Trophoblast cell (in vitro differentiated cells and primary cell): ENCODE measurements at regions not wholly inside any gene's neighbourhood (a gene's known extent, or its start where the extent isn't known, plus 50 kb on each side); places are given as distances from the start of the nearest gene placed in this dataset.
"Not testable (repeated sequence)": the region's sequence is repeated elsewhere in the genome, so short reads cannot be mapped to it uniquely, and the experiment has no call there.

ENCODE experiments used
- DNase-seq, 2 donors: peaks; one replicate each; pipeline ENCODE4 v3.0.0-alpha.2; 2016
- H2AFZ ChIP-seq: 2 replicates; pipeline ENCODE4 v1.6.1; 2013; ENCODE audit warnings: low read length, moderate library complexity, mild to moderate bottlenecking; ENCODE audit not compliant: insufficient read depth, poor library complexity
- H2AK5ac ChIP-seq: 2 replicates; pipeline ENCODE4 v1.6.1; 2013; ENCODE audit warnings: mild to moderate bottlenecking, low read length
- H2BK120ac ChIP-seq: 2 replicates; pipeline ENCODE4 v1.6.1; 2013; ENCODE audit warnings: low read length, mild to moderate bottlenecking, moderate library complexity; ENCODE audit not compliant: insufficient read depth, poor library complexity
- H2BK12ac ChIP-seq: 2 replicates; pipeline ENCODE4 v1.6.1; 2013; ENCODE audit warnings: mild to moderate bottlenecking, low read length, moderate library complexity
- H2BK5ac ChIP-seq: 2 replicates; pipeline ENCODE4 v1.6.1; 2013; ENCODE audit warnings: low read length, low read depth, moderate library complexity, mild to moderate bottlenecking; ENCODE audit not compliant: poor library complexity
- H3K14ac ChIP-seq: 2 replicates; pipeline ENCODE4 v1.6.1; 2013; ENCODE audit warnings: mild to moderate bottlenecking, low read length
- H3K18ac ChIP-seq: 2 replicates; pipeline ENCODE4 v1.6.1; 2013; ENCODE audit warnings: mild to moderate bottlenecking, low read length
- H3K23ac ChIP-seq: 2 replicates; pipeline ENCODE4 v1.6.1; 2013; ENCODE audit warnings: low read length
- H3K27ac ChIP-seq: 2 replicates; pipeline ENCODE4 v1.5.1; 2013; ENCODE audit warnings: low read depth, mild to moderate bottlenecking, inconsistent platforms, low read length, moderate library complexity
- H3K27me3 ChIP-seq: 2 replicates; pipeline ENCODE4 v1.6.1; 2013; ENCODE audit warnings: inconsistent platforms, mild to moderate bottlenecking, low read length, moderate library complexity; ENCODE audit not compliant: insufficient read depth
- H3K36me3 ChIP-seq, 2 experiments: 1 replicate in 1 of 2; 2 replicates in 1 of 2; pipeline ENCODE4 v1.6.1; 2013; ENCODE audit warnings: low read length in 2 of 2, mild to moderate bottlenecking in 2 of 2, moderate library complexity in 1 of 2; ENCODE audit not compliant: insufficient read depth in 2 of 2, control insufficient read depth in 1 of 2
- H3K4ac ChIP-seq: 2 replicates; pipeline ENCODE4 v1.6.1; 2013; ENCODE audit warnings: low read depth, mild to moderate bottlenecking, low read length, moderate library complexity
- H3K4me1 ChIP-seq, 2 experiments: 1 replicate in 1 of 2; 2 replicates in 1 of 2; pipeline ENCODE4 v1.6.1; 2013; ENCODE audit warnings: low read length in 2 of 2, mild to moderate bottlenecking in 2 of 2, moderate library complexity in 1 of 2; ENCODE audit not compliant: insufficient read depth in 2 of 2, control insufficient read depth in 1 of 2
- H3K4me2 ChIP-seq: 2 replicates; pipeline ENCODE4 v1.6.1; 2013; ENCODE audit warnings: inconsistent platforms, mild to moderate bottlenecking, low read length, moderate library complexity
- H3K4me3 ChIP-seq: 2 replicates; pipeline ENCODE4 v1.5.1; 2013; ENCODE audit warnings: mild to moderate bottlenecking, low read depth, low read length, inconsistent platforms
- H3K79me1 ChIP-seq: one replicate; pipeline ENCODE4 v1.6.1; 2013; ENCODE audit warnings: low read length
- H3K79me2 ChIP-seq: 2 replicates; pipeline ENCODE4 v1.6.1; 2013; ENCODE audit warnings: low read length, mild to moderate bottlenecking; ENCODE audit not compliant: control insufficient read depth, insufficient read depth, poor library complexity
- H3K9ac ChIP-seq: 2 replicates; pipeline ENCODE4 v1.6.1; 2013; ENCODE audit warnings: mild to moderate bottlenecking, low read length
- H3K9me3 ChIP-seq: 2 replicates; pipeline ENCODE4 v1.6.1; 2013; ENCODE audit warnings: low read depth, mild to moderate bottlenecking, control low read depth, inconsistent platforms, low read length; ENCODE audit not compliant: insufficient read depth
- H4K12ac ChIP-seq: 2 replicates; pipeline ENCODE4 v1.6.1; 2013; ENCODE audit warnings: low read depth, mild to moderate bottlenecking, low read length, moderate library complexity
- H4K8ac ChIP-seq: 2 replicates; pipeline ENCODE4 v1.6.1; 2013; ENCODE audit warnings: low read depth, mild to moderate bottlenecking, low read length, moderate library complexity
- H4K91ac ChIP-seq: one replicate; pipeline ENCODE4 v1.6.1; 2013; ENCODE audit warnings: low read depth, mild to moderate bottlenecking, low read length, moderate library complexity
- WGBS: extraction: QIAGEN DNeasy Blood & Tissue Kit; methylation state at CpG from one replicate; pipeline ENCODE4 v1.1.7; 2013; ENCODE audit warnings: missing lambda C conversion rate; ENCODE audit not compliant: insufficient read length, insufficient coverage; ENCODE audit errors: extremely low coverage; 5-methylcytosine and 5-hydroxymethylcytosine counted together

DNA sequence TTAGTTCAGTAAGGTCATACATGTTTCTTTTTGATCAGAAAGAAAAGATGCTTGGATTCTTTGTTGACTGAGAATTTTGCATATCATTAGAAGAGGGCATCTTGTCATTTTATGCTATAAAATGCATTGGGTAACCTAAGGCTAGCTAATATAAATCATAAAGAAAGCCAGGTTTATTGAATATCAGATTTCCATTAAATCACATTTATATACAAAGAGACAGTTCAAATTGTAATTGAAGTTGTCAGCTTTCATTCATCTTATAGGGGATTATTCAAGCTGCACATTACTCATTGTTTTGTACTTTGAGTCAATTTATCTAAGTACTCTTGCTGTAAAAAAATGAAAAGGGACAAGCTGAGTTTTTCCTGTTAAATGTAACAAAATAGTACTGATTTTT, 259.1 kb upstream of the CDH12 start:
- Histone ChIP-seq H3K9me3 (no peaks in the 10 kb centered on the region), H3K79me1 (no peaks in the 10 kb centered on the region), H4K12ac (no peak overlapping the region), H3K27me3 (no peaks in the 10 kb centered on the region), H3K4me3 (no peak overlapping the region), H2BK12ac (no peak overlapping the region), H3K4me2 (no peak overlapping the region), H3K18ac (no peak overlapping the region), H3K23ac (no peak overlapping the region), H4K91ac (no peak overlapping the region), H3K79me2 (no peaks in the 10 kb centered on the region), H2BK5ac (no peak overlapping the region), H2AFZ (no peak overlapping the region), H3K14ac (no peak overlapping the region), H2BK120ac (no peak overlapping the region), H3K27ac (no peak overlapping the region), H3K4ac (no peak overlapping the region), H3K4me1 (no peaks in the 10 kb centered on the region), H2AK5ac (no peak overlapping the region), H4K8ac (no peak overlapping the region), H3K36me3 (no peaks in the 10 kb centered on the region), H3K9ac (no peak overlapping the region)
- DNase-seq, result no peak

DNA sequence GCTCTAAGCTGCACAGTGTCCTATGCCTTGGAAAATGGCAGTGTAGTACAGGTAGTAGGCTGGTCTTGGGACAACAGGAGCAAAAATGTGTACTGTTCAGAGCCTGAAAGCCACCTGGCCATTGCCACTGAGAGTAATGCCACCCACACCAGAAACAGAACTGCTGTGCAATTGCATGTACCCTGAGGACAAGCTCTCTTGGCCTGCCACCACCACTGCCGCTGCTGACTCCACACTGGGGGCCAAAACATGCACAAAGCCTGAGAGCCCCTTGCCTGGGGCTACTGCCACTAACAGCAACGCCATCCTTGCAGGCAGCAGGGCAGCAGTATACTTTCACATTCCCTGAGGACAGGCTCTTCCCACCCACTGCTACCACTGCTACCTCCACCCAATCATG, 251.9 kb upstream of the CDH12 start:
- Histone ChIP-seq H4K91ac (no peak overlapping the region), H3K27me3 (no peaks in the 10 kb centered on the region), H3K18ac (no peak overlapping the region), H4K8ac (no peak overlapping the region), H3K4me2 (no peak overlapping the region), H3K9ac (no peak overlapping the region), H3K36me3 (no peaks in the 10 kb centered on the region), H2BK120ac (no peak overlapping the region), H3K9me3 (peaks cover 3% of the 10 kb centered on the region), H2BK12ac (no peak overlapping the region), H3K27ac (no peak overlapping the region), H2BK5ac (no peak overlapping the region), H3K4me3 (no peak overlapping the region), H2AFZ (no peak overlapping the region), H4K12ac (no peak overlapping the region), H3K23ac (no peak overlapping the region), H3K14ac (no peak overlapping the region), H3K4ac (no peak overlapping the region), H2AK5ac (no peak overlapping the region), H3K4me1 (no peaks in the 10 kb centered on the region), H3K79me2 (no peaks in the 10 kb centered on the region), H3K79me1 (no peaks in the 10 kb centered on the region)
- no peak for DNase-seq
- WGBS, result no CpG with 5 or more reads among the region's 2 CpGs

DNA sequence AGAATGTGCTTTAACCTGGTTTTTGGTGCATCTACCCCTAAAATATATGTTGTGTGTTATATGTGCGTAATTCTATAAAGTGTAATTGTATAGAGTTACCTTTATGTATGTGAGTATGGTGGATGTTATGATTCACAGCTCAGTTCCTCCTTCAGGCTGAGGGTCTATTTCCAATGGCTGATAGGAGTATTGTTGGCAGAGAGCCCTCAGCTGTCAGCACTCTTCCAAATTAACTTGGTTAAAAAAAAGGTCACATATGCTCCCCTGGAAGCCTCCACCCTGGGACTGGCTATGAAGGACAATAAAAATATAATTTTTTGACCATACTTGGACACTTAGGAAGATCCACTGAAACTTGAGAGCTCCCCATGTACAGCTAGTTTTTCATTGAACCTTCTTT, 250.4 kb upstream of the CDH12 start:
- H2BK12ac ChIP-seq, result no peak overlapping the region
- no peak overlapping the region for H3K4me3 ChIP-seq
- no peak overlapping the region for H3K18ac ChIP-seq
- no peak overlapping the region for H3K4ac ChIP-seq
- DNase-seq, result no peak
- H3K14ac ChIP-seq, result no peak overlapping the region
- WGBS, result no CpG with 5 or more reads among the region's 1 CpG
- no peak overlapping the region for H4K91ac ChIP-seq
- no peaks in the 10 kb centered on the region for H3K79me2 ChIP-seq
- no peak overlapping the region for H3K23ac ChIP-seq
- H3K27me3 ChIP-seq, result no peaks in the 10 kb centered on the region
- no peak overlapping the region for H2AK5ac ChIP-seq
- H3K36me3 ChIP-seq, result no peaks in the 10 kb centered on the region
- no peaks in the 10 kb centered on the region for H3K79me1 ChIP-seq
- no peak overlapping the region for H4K12ac ChIP-seq
- no peaks in the 10 kb centered on the region for H3K4me1 ChIP-seq
- H4K8ac ChIP-seq, result no peak overlapping the region
- H2BK5ac ChIP-seq, result no peak overlapping the region
- H2AFZ ChIP-seq, result no peak overlapping the region
- H3K27ac ChIP-seq, result no peak overlapping the region
- no peak overlapping the region for H2BK120ac ChIP-seq
- no peak overlapping the region for H3K4me2 ChIP-seq
- H3K9me3 ChIP-seq, result peaks cover 3% of the 10 kb centered on the region
- H3K9ac ChIP-seq, result no peak overlapping the region

DNA sequence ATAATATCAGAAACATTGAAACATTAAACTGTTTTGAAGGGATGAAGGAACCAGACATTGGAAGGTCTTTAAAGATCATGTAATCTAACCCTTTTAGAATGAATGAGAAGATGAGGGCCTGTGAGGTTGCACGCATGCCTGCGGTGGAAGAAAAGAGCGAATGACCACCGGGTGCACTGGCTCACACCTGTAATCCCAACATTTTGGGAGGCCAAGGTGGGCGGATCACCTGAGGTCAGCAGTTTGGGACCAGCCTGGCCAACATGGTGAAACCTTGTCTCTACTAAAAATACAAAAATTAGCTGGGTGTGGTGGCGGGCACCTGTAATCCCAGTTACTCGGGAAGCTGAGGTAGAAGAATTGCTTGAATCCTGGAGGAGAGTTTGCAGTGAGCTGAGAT, 242.3 kb upstream of the CDH12 start:
- not testable (repeated sequence) for H3K4ac ChIP-seq, H3K79me2 ChIP-seq, H3K9me3 ChIP-seq, H4K12ac ChIP-seq, H3K36me3 ChIP-seq, H2BK120ac ChIP-seq, H4K91ac ChIP-seq, H3K4me1 ChIP-seq, H3K27ac ChIP-seq, H3K79me1 ChIP-seq, H4K8ac ChIP-seq, H2AK5ac ChIP-seq, H3K4me3 ChIP-seq, DNase-seq, H2BK5ac ChIP-seq, H3K9ac ChIP-seq, H3K27me3 ChIP-seq, H3K4me2 ChIP-seq, H2BK12ac ChIP-seq, H3K18ac ChIP-seq, H2AFZ ChIP-seq, H3K14ac ChIP-seq, H3K23ac ChIP-seq
- WGBS, result no CpG with 5 or more reads among the region's 7 CpGs

DNA sequence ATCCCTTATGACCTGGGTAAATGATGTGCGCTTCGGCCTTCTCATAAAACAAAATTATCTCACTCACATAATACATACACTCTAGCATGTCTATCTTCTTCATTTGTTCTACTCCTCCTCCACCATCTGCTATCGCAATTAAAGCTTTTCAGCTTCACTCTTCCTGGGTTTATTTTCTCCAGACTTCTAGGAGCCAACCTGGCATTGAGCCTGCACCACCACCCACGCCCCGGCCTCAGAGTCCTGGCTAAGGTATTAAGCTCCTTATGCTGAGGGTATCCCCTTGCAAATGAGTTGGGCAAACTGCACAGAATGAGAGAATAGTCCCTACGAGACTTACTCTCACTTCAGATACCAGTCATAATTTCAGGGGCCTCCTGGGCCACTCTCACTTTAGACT, 236.1 kb upstream of the CDH12 start:
- Histone ChIP-seq H3K79me2 (no peaks in the 10 kb centered on the region), H2AK5ac (no peak overlapping the region)
- 100% methylated on average over 1 of the region's 6 CpGs for WGBS

More for the DNA sequence above, 236.1 kb upstream of the CDH12 start:
- H4K12ac ChIP-seq, result no peak overlapping the region
- H3K18ac ChIP-seq, result no peak overlapping the region
- no peak overlapping the region for H2BK12ac ChIP-seq
- H4K8ac ChIP-seq, result no peak overlapping the region
- DNase-seq, result no peak
- H4K91ac ChIP-seq, result no peak overlapping the region
- H3K14ac ChIP-seq, result no peak overlapping the region
- H3K4me1 ChIP-seq, result no peaks in the 10 kb centered on the region
- H3K36me3 ChIP-seq, result no peaks in the 10 kb centered on the region
- no peak overlapping the region for H2AFZ ChIP-seq
- H3K27ac ChIP-seq, result no peak overlapping the region
- no peak overlapping the region for H3K4me3 ChIP-seq
- no peaks in the 10 kb centered on the region for H3K9me3 ChIP-seq
- no peak overlapping the region for H2BK120ac ChIP-seq
- H3K23ac ChIP-seq, result no peak overlapping the region
- H3K4me2 ChIP-seq, result no peak overlapping the region
- no peak overlapping the region for H3K4ac ChIP-seq
- H2BK5ac ChIP-seq, result no peak overlapping the region
- H3K79me1 ChIP-seq, result no peaks in the 10 kb centered on the region
- H3K27me3 ChIP-seq, result no peaks in the 10 kb centered on the region
- H3K9ac ChIP-seq, result no peak overlapping the region
